GM23338 (cell line): ENCODE measurements at regions not wholly inside any gene's neighbourhood (a gene's known extent, or its start where the extent isn't known, plus 50 kb on each side); places are given as distances from the start of the nearest gene placed in this dataset.

ENCODE experiments used
- ATAC-seq: fragments of 200-7000 bp; cut with Tn5 transposase; 3 replicates; pipeline ENCODE4 v1.9.1; 2020
- DNase-seq: peaks from one replicate; pipeline ENCODE4 v3.0.0-alpha.2; 2015; ENCODE audit warnings: low spot score
- H2AFZ ChIP-seq: fragments of 200-600 bp; sonication (generic); 2 replicates; pipeline ENCODE4 v1.8.0; 2016; ENCODE audit warnings: antibody characterized with exemption, mild to moderate bottlenecking, moderate library complexity
- H3F3A ChIP-seq: fragments of 200-600 bp; sonication (generic); replicated peaks from 2 replicates; pipeline ENCODE4 v1.8.0; 2017; ENCODE audit warnings: antibody characterized with exemption, mixed run types, low read depth
- H3K27ac ChIP-seq: fragments of 200-600 bp; sonication (generic); 2 replicates; pipeline ENCODE4 v1.6.1; 2016; ENCODE audit warnings: low read depth
- H3K27me3 ChIP-seq: fragments of 200-600 bp; sonication (generic); 2 replicates; pipeline ENCODE4 v1.8.0; 2016; ENCODE audit warnings: mild to moderate bottlenecking, mixed run types, moderate library complexity; ENCODE audit not compliant: insufficient read depth
- H3K36me3 ChIP-seq: fragments of 200-600 bp; sonication (generic); 2 replicates; pipeline ENCODE4 v1.8.0; 2016; ENCODE audit warnings: mild to moderate bottlenecking; ENCODE audit not compliant: insufficient read depth
- H3K4me1 ChIP-seq: fragments of 200-600 bp; sonication (generic); 2 replicates; pipeline ENCODE4 v1.8.0; 2016; ENCODE audit warnings: mild to moderate bottlenecking, moderate library complexity; ENCODE audit not compliant: insufficient read depth
- H3K4me2 ChIP-seq: fragments of 200-600 bp; sonication (generic); 2 replicates; pipeline ENCODE4 v1.7.1; 2017; ENCODE audit warnings: mixed run types
- H3K4me3 ChIP-seq: fragments of 200-600 bp; sonication (generic); 2 replicates; pipeline ENCODE4 v1.6.1; 2016; ENCODE audit warnings: mixed run types
- H3K79me2 ChIP-seq: fragments of 200-600 bp; sonication (generic); replicated peaks from 2 replicates; pipeline ENCODE4 v1.8.0; 2017; ENCODE audit warnings: mild to moderate bottlenecking; ENCODE audit not compliant: insufficient read depth
- H3K9me2 ChIP-seq: fragments of 200-600 bp; sonication (generic); 2 replicates; pipeline ENCODE4 v1.8.0; 2017; ENCODE audit not compliant: insufficient read depth
- H4K20me1 ChIP-seq: fragments of 200-600 bp; sonication (generic); replicated peaks from 2 replicates; pipeline ENCODE4 v1.8.0; 2017; ENCODE audit warnings: mild to moderate bottlenecking; ENCODE audit not compliant: insufficient read depth
- H3K27ac Mint-ChIP-seq: 2 replicates; pipeline ENCODE4 v1.8.0; 2020; ENCODE audit warnings: inconsistent platforms, mild to moderate bottlenecking, moderate library complexity, mixed read lengths
- H3K27me3 Mint-ChIP-seq: 3 replicates; pipeline ENCODE4 v1.8.0; 2022; ENCODE audit warnings: low read depth, mild to moderate bottlenecking, moderate library complexity, mixed read lengths, inconsistent platforms; ENCODE audit not compliant: insufficient read depth, poor library complexity
- H3K36me3 Mint-ChIP-seq: 3 replicates; pipeline ENCODE4 v1.8.0; 2021; ENCODE audit warnings: low read depth, mild to moderate bottlenecking, inconsistent platforms, moderate library complexity, mixed read lengths
- H3K4me1 Mint-ChIP-seq: 3 replicates; pipeline ENCODE4 v1.8.0; 2020; ENCODE audit warnings: mild to moderate bottlenecking, inconsistent platforms, mixed read lengths
- H3K4me3 Mint-ChIP-seq: 3 replicates; pipeline ENCODE4 v1.8.0; 2021; ENCODE audit warnings: moderate library complexity, mild to moderate bottlenecking, inconsistent platforms, mixed read lengths
- H3K9me3 Mint-ChIP-seq: 3 replicates; pipeline ENCODE4 v1.8.0; 2020; ENCODE audit warnings: moderate library complexity, mild to moderate bottlenecking, inconsistent platforms, mixed read lengths
- CREB1 ChIP-seq: fragments of 250-450 bp; sonication (Bioruptor Pico); IDR thresholded peaks from 2 replicates; pipeline ENCODE4 v1.5.0; 2020; ENCODE audit warnings: low read depth, mild to moderate bottlenecking, moderate library complexity
- CTCF ChIP-seq, 2 experiments: fragments of 200-600 bp in 1 of 2; sonication (generic) in 1 of 2; conservative IDR thresholded peaks; 2 replicates each; pipeline versions ENCODE4 v1.5.1 to v1.6.1; 2016 to 2017; ENCODE audit warnings: antibody characterized with exemption in 2 of 2, low read depth in 2 of 2, mild to moderate bottlenecking in 2 of 2, moderate library complexity in 1 of 2
- ETS1 ChIP-seq: IDR thresholded peaks from 2 replicates; pipeline ENCODE4 v1.6.1; 2016; ENCODE audit warnings: antibody characterized with exemption
- EZH2 ChIP-seq: fragments of 200-600 bp; sonication (generic); IDR thresholded peaks from one replicate; pipeline ENCODE4 v1.8.0; 2017; ENCODE audit warnings: antibody characterized with exemption, mild to moderate bottlenecking, low read depth; ENCODE audit not compliant: unreplicated experiment
- EZH2phosphoT487 ChIP-seq: fragments of 200-600 bp; sonication (generic); IDR thresholded peaks from one replicate; pipeline ENCODE4 v1.8.1; 2018; ENCODE audit warnings: antibody characterized with exemption; ENCODE audit not compliant: unreplicated experiment
- JUNB ChIP-seq: IDR thresholded peaks from one replicate; pipeline ENCODE4 v1.6.1; 2016; ENCODE audit warnings: antibody characterized with exemption; ENCODE audit not compliant: unreplicated experiment
- NANOG ChIP-seq: IDR thresholded peaks from 2 replicates; pipeline ENCODE4 v1.6.1; 2016; ENCODE audit warnings: antibody characterized with exemption, borderline replicate concordance
- POLR2AphosphoS5 ChIP-seq: IDR thresholded peaks from 2 replicates; pipeline ENCODE4 v1.6.1; 2016; ENCODE audit warnings: antibody characterized with exemption, low read depth
- STAT1 ChIP-seq: IDR thresholded peaks from one replicate; pipeline ENCODE4 v1.6.1; 2016; ENCODE audit warnings: antibody characterized with exemption; ENCODE audit not compliant: unreplicated experiment
- ZNF114 ChIP-seq: fragments of 250-450 bp; sonication (Bioruptor Pico); IDR thresholded peaks from 2 replicates; pipeline ENCODE4 v1.5.0; 2020; ENCODE audit warnings: mild to moderate bottlenecking, moderate library complexity
- ZNF462 ChIP-seq: fragments of 250-450 bp; sonication (Bioruptor Pico); IDR thresholded peaks from 2 replicates; pipeline ENCODE4 v1.5.0; 2020; ENCODE audit warnings: mild to moderate bottlenecking, moderate library complexity

GRCh38 chrX:96386325-96386724 lies 298.3 kb upstream of the DIAPH2 start:
- H3K79me2 ChIP-seq, result no peaks in the 10 kb centered on the region
- no peak overlapping the region for H3K4me2 ChIP-seq
- no peak overlapping the region for H3K4me3 Mint-ChIP-seq
- no peak for TF ChIP-seq CREB1 (CRISPR knock-in tag)
- TF ChIP-seq ETS1, result no peak
- no peak for TF ChIP-seq EZH2
- no peak for TF ChIP-seq POLR2AphosphoS5
- no peak for TF ChIP-seq JUNB
- TF ChIP-seq ZNF114 (CRISPR knock-in tag), result no peak
- TF ChIP-seq EZH2phosphoT487, result no peak
- no peak for TF ChIP-seq STAT1
- no peak for TF ChIP-seq NANOG
- H3K36me3 ChIP-seq, result no peaks in the 10 kb centered on the region
- ATAC-seq (no peak), DNase-seq (no peak)
- H3K9me2 ChIP-seq, result no peaks in the 10 kb centered on the region
- no peaks in the 10 kb centered on the region for H3K27me3 ChIP-seq
- H3K9me3 Mint-ChIP-seq, result no peaks in the 10 kb centered on the region
- H2AFZ ChIP-seq, result no peak overlapping the region
- no peaks in the 10 kb centered on the region for H3K4me1 Mint-ChIP-seq
- no peaks in the 10 kb centered on the region for H3K4me1 ChIP-seq
- no peaks in the 10 kb centered on the region for H3K36me3 Mint-ChIP-seq
- no peak overlapping the region for H3K27ac ChIP-seq
- H3F3A ChIP-seq, result no peaks in the 10 kb centered on the region
- no peak overlapping the region for H3K4me3 ChIP-seq
- H3K27ac Mint-ChIP-seq, result no peak overlapping the region
- H4K20me1 ChIP-seq, result no peaks in the 10 kb centered on the region
- peaks cover 3% of the 10 kb centered on the region for H3K27me3 Mint-ChIP-seq

GRCh38 chrX:96386981-96387380 lies 297.7 kb upstream of the DIAPH2 start:
- H3F3A ChIP-seq, result no peaks in the 10 kb centered on the region
- no peaks in the 10 kb centered on the region for H3K27me3 ChIP-seq
- no peaks in the 10 kb centered on the region for H3K9me2 ChIP-seq
- DNase-seq (no peak), ATAC-seq (no peak)
- no peaks in the 10 kb centered on the region for H4K20me1 ChIP-seq
- H3K36me3 ChIP-seq, result no peaks in the 10 kb centered on the region
- Mint-ChIP-seq H3K4me1 (no peaks in the 10 kb centered on the region), H3K27ac (no peak overlapping the region), H3K27me3 (peaks cover 3% of the 10 kb centered on the region), H3K4me3 (no peak overlapping the region), H3K9me3 (no peaks in the 10 kb centered on the region), H3K36me3 (no peaks in the 10 kb centered on the region)
- no peak overlapping the region for H3K4me3 ChIP-seq
- no peaks in the 10 kb centered on the region for H3K79me2 ChIP-seq
- H3K27ac ChIP-seq, result no peak overlapping the region
- H3K4me1 ChIP-seq, result no peaks in the 10 kb centered on the region
- no peak overlapping the region for H2AFZ ChIP-seq
- H3K4me2 ChIP-seq, result no peak overlapping the region
- TF ChIP-seq EZH2, result no peak
- TF ChIP-seq CTCF (conservative IDR thresholded peaks at IDR 0.05; ENCODE audit: low read depth in 2 of 2), result no peak
- TF ChIP-seq ZNF462, result no peak
- no peak for TF ChIP-seq EZH2phosphoT487
- no peak for TF ChIP-seq STAT1
- TF ChIP-seq POLR2AphosphoS5, result no peak
